Lower leg skin (tissue), 4 donors: ENCODE measurements at regions not wholly inside any gene's neighbourhood (a gene's known extent, or its start where the extent isn't known, plus 50 kb on each side); places are given as distances from the start of the nearest gene placed in this dataset.

ENCODE experiments used
- DNase-seq, 2 donors: peaks; one replicate each; pipeline ENCODE4 v3.0.0-alpha.2; 2019; ENCODE audit warnings: low spot score in 2 of 2
- H3K4me3 ChIP-seq: fragments of 200-600 bp; sonication (generic); 2 replicates; pipeline ENCODE4 v1.5.1; 2017; ENCODE audit warnings: mild to moderate bottlenecking, low read depth; ENCODE audit not compliant: poor library complexity, severe bottlenecking
- CTCF ChIP-seq, 3 donors: fragments of 450-650 bp; IDR thresholded peaks; one replicate each; pipeline ENCODE4 v1.5.1; 2016; ENCODE audit warnings: antibody characterized with exemption in 3 of 3, mild to moderate bottlenecking in 3 of 3, moderate library complexity in 2 of 3
- POLR2A ChIP-seq, 2 donors: fragments of 450-650 bp; IDR thresholded peaks; one replicate each; pipeline ENCODE4 v1.6.1; 2016 to 2017; ENCODE audit warnings: antibody characterized with exemption in 2 of 2, mild to moderate bottlenecking in 1 of 2, moderate library complexity in 1 of 2
- WGBS, 2 donors: methylation state at CpG; one replicate each; pipeline ENCODE4 v1.1.5; 2018; 5-methylcytosine and 5-hydroxymethylcytosine counted together
- intact Hi-C: fragments of 100-400 bp; cut with DNase I; formaldehyde crosslinking; loops from one replicate; pipeline ENCODE4 v1.15.0; 2023; ENCODE audit warnings: low total_unique reads

GRCh38 chr9:108584860-108585259, 270.9 kb downstream of the ACTL7B start:
- no peak for DNase-seq
- intact Hi-C loops, result no loop called here
- 77 to 82% methylated on average over 2 of the region's 2 CpGs for WGBS, 2 donors
- no peak overlapping the region for H3K4me3 ChIP-seq
- TF ChIP-seq POLR2A (IDR thresholded peaks at IDR 0.05) (no peak), CTCF (IDR thresholded peaks at IDR 0.05) (no peak)

- 63 to 75% methylated on average over 5 of the region's 5 CpGs for WGBS, 2 donors
- TF ChIP-seq CTCF (IDR thresholded peaks at IDR 0.05), result no peak
- TF ChIP-seq POLR2A (IDR thresholded peaks at IDR 0.05), result no peak
- no peak for DNase-seq
Measured at GRCh38 chr9:108582726-108583125, 273.1 kb downstream of the ACTL7B start.

DNA sequence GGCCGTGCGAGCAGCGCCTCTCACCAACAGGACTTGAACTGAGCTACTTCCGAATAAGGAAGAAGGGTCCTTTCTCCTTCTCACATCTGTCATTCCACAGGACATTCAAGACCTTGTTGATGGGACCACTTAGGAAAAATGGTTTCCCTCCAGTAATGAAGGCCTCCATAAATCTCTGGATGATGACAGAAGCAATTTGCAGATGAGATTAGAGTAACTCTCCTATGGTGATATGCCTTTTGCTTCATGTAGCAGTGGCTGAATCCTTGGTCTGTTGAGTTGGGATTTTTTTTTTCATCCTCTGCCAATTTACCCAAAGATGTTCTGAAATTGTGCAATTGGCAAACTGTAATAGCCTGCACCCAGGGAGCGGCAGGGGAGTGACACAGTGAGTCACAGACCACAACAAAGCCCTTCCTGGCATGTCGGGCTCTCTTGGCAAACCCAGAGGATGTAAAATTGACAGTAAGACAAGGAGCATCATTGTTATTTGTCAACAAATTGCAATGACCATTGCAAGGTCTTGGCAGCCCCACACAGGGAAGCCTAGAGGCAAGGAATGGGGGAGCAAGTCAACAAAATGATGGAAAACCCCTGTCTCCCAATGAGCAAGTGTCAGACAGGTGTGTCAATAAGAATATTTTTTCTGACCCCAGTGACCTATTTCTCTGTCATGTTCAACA, 275.9 kb downstream of the ACTL7B start:
- peak in 1 of 2 donors; percentile 76 for DNase-seq
- H3K4me3 ChIP-seq, result no peak overlapping the region
- TF ChIP-seq POLR2A (IDR thresholded peaks at IDR 0.05), result no peak
- no peak for TF ChIP-seq CTCF (IDR thresholded peaks at IDR 0.05)
- WGBS, 2 donors, result 68 to 75% methylated on average over 6 of the region's 6 CpGs
- intact Hi-C loops, result no loop called here

More at GRCh38 chr9:108582726-108583125, 273.1 kb downstream of the ACTL7B start:
- intact Hi-C loops, result no loop called here
- no peak overlapping the region for H3K4me3 ChIP-seq

- no peak for DNase-seq
- intact Hi-C loops, result no loop called here
- H3K4me3 ChIP-seq, result no peak overlapping the region
- TF ChIP-seq CTCF (IDR thresholded peaks at IDR 0.05) (no peak), POLR2A (IDR thresholded peaks at IDR 0.05) (no peak)
- WGBS, 2 donors, result 32 to 68% methylated on average over 1 of the region's 1 CpG
Measured at GRCh38 chr9:108575276-108575675, 280.5 kb downstream of the ACTL7B start.

DNA sequence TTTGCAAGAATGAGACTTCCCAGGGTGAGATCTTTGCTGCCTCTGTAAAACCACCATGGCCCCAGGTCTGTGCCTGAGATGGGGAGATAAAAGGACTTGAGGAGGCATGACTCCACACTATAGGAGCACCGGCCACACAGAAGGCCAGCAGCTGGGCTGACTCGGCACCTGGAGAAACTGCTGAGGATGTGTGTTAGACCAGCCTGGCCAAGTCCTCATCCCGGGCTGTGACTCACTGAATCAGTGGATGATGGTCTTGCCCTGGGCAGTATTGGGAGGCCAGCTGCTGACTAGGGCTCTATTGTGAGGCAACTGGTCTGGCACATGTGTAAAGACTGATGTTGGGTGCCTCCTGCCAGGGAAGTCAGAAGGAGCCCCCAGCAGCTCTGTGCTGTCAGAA, 286.2 kb downstream of the ACTL7B start:
- no peak overlapping the region for H3K4me3 ChIP-seq
- intact Hi-C loops, result loop anchor here (5.0 to 10.0 kb wide), 3 partner anchors 145 to 1082 kb away; partner anchors contain the start of gene KLF4
- 30 to 34% methylated on average over 3 of the region's 3 CpGs for WGBS, 2 donors
- no peak for DNase-seq
- no peak for TF ChIP-seq CTCF (IDR thresholded peaks at IDR 0.05)
- no peak for TF ChIP-seq POLR2A (IDR thresholded peaks at IDR 0.05)

DNA sequence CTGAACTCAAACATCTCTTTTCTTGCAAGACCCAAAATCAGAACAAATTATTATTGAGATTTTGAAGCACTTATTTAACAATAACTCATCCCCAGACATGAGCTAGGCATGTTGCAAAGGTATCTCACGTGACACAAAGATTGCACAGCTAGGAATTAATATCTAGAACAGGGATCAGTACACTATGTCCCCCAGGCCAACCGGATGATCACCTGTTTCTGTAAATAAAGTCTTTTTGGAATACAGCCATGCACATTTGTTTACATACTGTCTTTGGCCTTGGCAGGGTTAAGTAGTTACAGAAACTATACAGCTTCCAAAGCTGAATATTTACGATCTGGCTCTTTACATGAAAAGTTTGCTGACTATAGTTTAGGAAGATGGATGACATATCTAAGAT, 287.7 kb downstream of the ACTL7B start:
- intact Hi-C loops, result loop anchor here (5.0 to 10.0 kb wide), 3 partner anchors 143 to 1081 kb away; partner anchors contain the start of gene KLF4
- H3K4me3 ChIP-seq, result no peak overlapping the region
- WGBS, 2 donors, result 45 to 53% methylated on average over 3 of the region's 3 CpGs
- TF ChIP-seq POLR2A (IDR thresholded peaks at IDR 0.05), result no peak
- TF ChIP-seq CTCF (IDR thresholded peaks at IDR 0.05), result no peak
- DNase-seq, result peak in 1 of 2 donors; percentile 57
